Fibroblast of skin of right quadriceps (primary cell): ENCODE measurements at regions not wholly inside any gene's neighbourhood (a gene's known extent, or its start where the extent isn't known, plus 50 kb on each side); places are given as distances from the start of the nearest gene placed in this dataset.
"Not testable (repeated sequence)": the region's sequence is repeated elsewhere in the genome, so short reads cannot be mapped to it uniquely, and the experiment has no call there.

Source experiments
- DNase-seq: peaks from one replicate; pipeline ENCODE4 v3.0.0-alpha.2; 2013

DNA sequence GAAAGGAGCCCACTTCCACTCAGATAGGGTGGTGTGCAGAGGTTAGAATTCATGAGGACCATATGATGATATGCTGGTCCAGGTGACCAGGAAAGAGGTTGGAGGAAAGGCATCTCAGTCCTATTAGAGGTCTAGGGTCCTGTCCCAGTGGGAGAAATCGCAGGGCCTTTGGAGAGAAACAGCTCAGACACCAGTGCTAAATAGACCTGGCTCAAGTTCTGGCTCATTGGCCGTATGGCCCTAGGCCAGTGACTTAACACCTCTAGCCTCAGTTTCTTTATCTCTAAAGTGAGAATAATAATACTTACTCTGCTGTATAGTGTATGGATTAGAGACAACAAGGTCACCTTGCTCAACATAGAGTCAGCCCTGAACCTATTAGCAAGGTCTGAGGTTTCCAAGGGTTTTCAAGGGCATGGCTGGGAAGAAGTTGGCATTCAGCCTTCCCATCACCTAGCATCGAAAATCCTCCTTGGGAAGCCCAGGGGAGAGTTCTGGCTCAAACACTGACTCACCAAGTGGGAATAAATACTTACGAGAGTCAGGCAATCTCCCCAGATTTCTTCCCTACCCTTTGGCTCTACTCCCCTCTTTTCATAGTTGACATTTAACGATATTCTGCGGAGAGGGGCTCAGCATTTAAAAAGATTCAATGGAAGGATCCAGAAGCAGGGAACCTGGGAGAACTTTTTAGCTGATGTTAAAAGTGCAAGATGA, 473.1 kb upstream of the PODXL start:
- DNase-seq = peak; percentile 24

DNA sequence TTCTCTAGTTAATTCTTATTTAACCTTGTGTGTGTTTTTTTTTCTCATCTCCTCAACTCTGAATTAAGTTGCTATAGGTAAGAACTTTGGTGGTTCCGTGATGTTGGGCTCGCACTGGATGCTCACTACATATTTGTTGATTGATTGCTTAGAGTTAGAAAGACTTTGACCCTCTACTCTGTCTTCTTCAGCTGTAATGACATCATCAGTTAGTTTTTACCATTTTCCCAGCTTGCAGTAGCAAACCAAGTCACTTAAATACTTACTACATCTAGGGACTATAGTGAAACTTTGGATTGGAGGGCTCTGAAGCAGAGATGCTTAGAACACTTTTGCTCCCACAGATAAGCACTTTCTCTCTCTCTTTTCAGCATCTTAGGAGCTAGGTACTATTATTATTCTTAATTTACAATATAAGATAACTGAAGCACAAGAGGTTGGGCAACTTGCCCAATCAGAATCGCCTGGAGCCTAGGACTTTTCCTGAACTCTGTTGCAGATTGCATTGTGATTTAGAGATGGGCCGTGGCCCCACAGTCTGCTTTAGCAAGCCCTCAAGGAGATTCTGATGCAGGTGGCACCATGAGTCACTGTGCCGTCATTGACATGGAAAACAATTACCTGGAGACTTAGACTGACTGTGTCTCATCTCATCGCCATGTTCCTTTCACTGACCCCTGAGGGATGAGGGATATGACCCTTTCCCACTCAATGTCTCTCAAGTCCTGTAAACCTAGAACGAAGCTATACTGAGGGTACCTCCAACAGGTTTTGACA, 471.9 kb upstream of the PODXL start:
- DNase-seq = no peak

DNA sequence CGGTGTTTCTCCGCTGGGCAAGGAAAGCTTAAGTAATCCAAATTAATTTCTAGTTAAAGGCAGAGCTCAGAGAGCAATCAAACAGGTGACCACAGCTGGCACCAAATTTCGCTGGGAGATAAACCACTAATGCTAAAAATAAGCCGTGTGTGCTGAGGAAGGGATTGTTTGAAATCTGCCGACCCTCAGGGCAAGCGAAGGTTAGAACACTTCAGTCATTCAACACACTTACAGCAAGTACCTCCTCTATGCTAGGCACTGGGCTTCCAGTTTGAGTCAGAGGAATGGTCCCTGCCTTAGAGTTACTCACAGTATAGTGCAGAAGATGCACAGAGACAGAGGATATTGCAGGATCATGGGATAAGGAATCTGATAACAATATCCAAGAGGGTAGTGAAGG, 467.9 kb upstream of the PODXL start:
- DNase-seq = no peak

DNA sequence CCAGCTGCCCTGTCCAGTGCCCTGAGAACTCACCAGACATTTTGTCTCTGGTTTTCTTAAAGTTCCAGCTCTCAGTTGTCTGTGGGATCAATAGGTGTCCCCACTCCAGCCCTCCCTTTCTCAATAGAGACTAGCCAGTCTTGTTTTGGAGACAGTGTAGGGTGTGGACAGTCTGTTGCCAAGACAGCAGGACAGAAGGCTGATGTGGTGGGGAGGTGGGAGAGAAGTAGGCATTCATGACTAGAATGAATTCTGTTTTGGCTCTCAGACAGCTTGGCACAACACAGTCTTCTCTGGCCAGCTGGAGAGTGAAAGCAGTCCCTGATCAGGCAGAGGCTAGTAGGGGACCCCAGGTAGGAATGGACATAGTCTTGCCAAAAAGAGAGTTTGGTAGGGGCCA, 467.0 kb upstream of the PODXL start:
- no peak for DNase-seq

GRCh38 chr7:132022188-132022587, 465.8 kb upstream of the PODXL start:
- DNase-seq = no peak

- no peak for DNase-seq
Measured at GRCh38 chr7:132019703-132020102, 463.3 kb upstream of the PODXL start.

- peak; percentile 44 for DNase-seq
Measured at GRCh38 chr7:132009778-132010177, 453.4 kb upstream of the PODXL start.

GRCh38 chr7:132004529-132004928, 448.1 kb upstream of the PODXL start:
- peak; percentile 53 for DNase-seq

GRCh38 chr7:132002343-132002968, 446.0 kb upstream of the PODXL start:
- peak; percentile 15 for DNase-seq

- DNase-seq = no peak
Measured at GRCh38 chr7:132001146-132001545, 444.7 kb upstream of the PODXL start.

GRCh38 chr7:131999193-131999592, 442.8 kb upstream of the PODXL start:
- no peak for DNase-seq

DNA sequence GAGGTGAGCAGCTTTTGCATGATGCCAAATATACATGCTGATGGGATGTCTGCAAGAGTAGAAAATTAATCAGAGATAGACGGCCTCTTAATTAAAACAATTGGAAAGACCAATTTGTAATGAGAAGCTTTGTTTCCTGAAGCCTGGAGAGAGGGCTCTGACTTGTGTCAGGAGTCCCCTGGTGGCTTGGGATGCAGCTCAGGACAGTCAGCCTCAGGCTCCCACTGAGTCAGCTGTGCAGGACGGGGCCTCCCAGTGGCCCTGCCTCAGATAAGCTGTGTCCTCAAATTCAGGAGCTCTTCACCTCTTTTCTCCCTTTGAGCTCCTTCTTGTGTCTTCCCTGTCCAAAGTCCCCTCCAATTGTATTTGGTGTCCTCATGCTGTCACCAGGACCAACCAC, 438.9 kb upstream of the PODXL start:
- no peak for DNase-seq

GRCh38 chr7:131981069-131981468, 424.6 kb upstream of the PODXL start:
- DNase-seq = not testable (repeated sequence)

GRCh38 chr7:131978118-131978517, 421.7 kb upstream of the PODXL start:
- not testable (repeated sequence) for DNase-seq

DNA sequence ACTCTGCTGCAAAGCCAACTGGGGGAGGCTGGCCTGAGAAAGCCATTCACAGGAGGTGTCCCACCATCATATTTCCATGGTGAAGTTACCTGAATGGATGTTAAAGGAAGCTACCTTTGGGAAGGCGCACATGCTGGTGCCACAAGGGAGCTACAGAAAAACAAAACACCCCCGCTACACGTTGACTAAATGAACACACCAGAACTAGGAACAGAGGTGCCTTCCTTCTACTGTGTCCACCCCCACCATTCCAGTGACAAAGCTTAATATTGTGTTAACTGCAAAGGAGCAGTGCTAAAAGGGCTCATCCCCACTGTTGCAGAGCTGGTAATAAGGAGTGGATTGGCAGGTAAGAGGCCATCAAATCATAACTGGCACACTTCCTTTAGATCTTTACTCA, 420.0 kb upstream of the PODXL start:
- DNase-seq = no peak

DNA sequence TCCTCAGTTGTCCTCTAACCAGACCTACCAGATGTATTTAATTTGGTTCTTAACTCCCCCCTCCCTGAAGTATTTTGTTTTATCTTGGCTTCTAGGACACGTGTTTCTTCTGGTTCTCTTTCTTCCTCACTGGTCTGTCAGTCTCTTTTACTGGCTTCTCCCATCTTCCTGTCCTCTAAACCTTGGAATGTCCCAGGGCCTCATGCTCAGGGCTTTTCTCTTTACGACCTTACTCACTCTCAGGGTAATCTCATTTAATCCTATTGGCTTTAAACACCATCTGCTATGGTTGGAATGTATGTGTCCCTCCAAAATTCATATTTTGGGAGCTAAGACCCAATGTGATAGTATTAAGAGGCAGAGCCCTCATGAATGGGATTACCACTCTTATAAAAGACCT, 418.2 kb upstream of the PODXL start:
- DNase-seq = no peak

- no peak for DNase-seq
Measured at GRCh38 chr7:131972251-131972650, 415.8 kb upstream of the PODXL start.

DNA sequence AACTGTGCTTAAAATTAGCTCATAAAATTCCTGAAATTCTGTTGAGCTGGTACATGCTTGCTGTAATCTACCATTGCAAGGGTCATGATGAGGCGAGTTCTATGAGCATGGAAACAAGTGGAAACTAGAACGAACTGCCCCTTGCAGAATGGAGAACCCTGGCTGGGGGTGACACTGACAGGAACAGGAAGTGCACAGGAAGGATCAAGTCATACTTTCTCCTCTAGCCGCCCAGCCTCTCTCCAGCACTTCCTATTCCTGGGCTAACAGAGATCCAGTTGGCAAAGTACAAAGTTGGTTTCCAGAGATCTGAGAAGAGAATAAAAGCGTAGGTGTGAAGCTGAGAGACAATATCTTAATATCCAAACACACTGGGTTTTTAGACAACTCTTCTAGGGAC, 414.2 kb upstream of the PODXL start:
- DNase-seq = no peak

DNA sequence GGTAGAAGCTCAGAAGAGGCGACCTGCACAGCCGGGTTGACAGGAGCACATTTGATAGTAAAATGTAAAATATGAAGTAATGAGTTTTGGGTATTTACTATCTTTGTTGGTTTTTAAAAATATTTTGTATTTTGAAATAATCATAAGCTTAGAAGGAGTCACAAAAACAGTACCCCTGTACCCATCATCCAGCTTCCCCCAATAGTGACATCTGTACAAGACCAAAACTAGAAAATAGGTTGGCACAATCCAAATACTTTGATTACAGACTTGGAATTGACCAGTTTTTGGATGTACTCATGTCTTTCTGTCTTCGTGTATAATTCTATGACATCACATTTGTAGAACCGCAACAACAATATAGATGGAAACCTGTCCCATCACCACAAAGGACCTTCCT, 413.1 kb upstream of the PODXL start:
- no peak for DNase-seq

DNA sequence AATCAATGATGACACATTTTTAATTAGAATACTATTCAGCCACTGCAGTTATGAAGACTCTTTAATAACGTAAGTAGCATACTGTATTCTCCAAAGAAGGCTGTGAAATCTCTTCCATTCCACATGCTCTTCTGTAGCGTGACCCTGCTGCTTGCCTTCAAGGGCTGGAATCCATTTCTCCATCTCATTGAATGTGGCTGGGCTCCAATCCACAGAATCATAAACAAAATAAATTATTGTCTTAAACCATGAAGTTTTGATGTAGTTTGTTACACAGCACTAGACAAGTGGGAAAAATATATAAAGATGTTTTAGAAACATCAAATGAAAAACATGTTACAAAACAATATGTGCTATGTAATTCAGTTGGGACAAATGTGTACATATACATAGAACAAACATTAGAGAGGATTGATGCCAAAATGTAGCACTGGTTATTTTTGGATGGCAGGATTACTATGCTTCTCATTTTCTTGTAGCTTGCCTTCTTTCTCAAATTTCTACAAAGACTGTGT, 410.8 kb upstream of the PODXL start:
- peak; percentile 18 for DNase-seq

- DNase-seq = no peak
Measured at GRCh38 chr7:131964203-131964602, 407.8 kb upstream of the PODXL start.

DNA sequence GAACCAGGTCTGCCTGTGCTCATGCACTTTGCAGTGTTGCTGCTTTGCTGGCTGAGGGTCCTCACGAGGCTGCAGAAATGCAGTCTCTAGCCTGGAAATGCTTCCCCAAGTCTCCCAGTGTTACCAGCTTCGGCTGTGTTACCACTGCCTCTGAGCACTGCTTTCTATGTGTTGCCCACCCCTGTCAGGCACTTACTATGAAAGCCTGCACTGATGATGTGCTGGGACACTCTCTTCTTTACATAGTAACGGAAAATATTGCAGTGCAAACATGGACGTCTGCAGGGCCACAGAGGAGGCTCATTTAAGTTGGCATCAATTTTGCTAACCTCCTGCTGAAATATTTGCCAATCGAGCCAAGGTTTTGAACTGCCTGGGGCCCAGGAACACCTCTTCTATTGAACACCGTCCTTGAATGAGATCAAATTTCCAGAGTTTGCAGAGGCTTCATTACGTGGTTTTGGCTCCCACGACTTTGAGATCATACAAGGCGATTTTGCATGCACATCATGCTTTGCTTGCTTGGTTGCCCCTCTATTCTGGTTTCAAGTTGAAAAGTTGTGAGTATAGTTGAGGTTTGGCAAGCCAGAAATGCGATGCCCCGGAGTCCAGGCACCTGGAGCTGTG, 404.7 kb upstream of the PODXL start:
- no peak for DNase-seq

DNA sequence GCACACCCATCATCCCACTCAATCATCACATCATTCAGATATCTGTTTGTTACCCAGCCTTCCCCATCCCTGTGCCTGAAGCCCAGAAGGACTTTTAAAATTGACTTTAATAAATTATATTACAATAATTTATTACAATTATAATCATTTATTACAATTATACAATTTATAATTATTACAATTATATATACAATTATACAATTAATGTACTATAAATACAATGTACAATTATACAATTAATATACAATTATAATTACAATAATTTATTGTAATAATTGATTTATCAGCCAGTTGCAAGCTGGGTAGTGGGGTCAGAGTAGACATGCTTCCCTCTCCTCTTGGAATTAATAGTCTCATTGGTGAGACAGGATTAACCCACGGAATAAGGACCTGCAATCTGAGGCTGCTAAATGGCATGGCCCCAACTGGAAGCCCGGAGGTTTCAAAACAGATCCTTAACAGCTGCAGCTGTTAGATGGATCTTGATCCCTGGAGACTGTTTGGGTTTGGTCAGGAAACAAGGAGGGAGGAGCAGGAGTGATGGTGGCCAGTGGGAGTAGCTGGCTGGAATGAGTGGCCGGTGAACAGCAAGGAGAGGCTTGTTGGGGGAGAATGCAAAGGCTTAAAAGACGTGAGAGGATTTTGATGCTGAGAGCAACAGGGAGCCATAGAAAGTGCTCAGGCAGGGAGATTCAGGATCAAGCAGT, 402.8 kb upstream of the PODXL start:
- no peak for DNase-seq
